C4-2B (cell line): ENCODE measurements at regions not wholly inside any gene's neighbourhood (a gene's known extent, or its start where the extent isn't known, plus 50 kb on each side); places are given as distances from the start of the nearest gene placed in this dataset.

Source experiments
- CTCF ChIP-seq: fragments of 450-650 bp; conservative IDR thresholded peaks from 2 replicates; pipeline ENCODE4 v1.5.1; 2017; ENCODE audit warnings: mild to moderate bottlenecking
- ZFX ChIP-seq: fragments of 450-650 bp; IDR thresholded peaks from 2 replicates; pipeline ENCODE4 v1.6.1; 2017

- no peak for TF ChIP-seq CTCF
- TF ChIP-seq ZFX, result no peak
Observed at GRCh38 chr6:150712505-150713252, 113.0 kb downstream of the PLEKHG1 start.
